ENCODE measurements at regions not wholly inside any gene's neighbourhood (a gene's known extent, or its start where the extent isn't known, plus 50 kb on each side); places are given as distances from the start of the nearest gene placed in this dataset.
"Not testable (repeated sequence)": the region's sequence is repeated elsewhere in the genome, so short reads cannot be mapped to it uniquely, and the experiment has no call there.

GRCh38 chr17:68161644-68162428 is 86.0 kb upstream of the AMZ2 start:
- H3K9ac ChIP-seq (ENCODE audit: low read length): no peak overlapping the region
- DNase-seq: peak; percentile 66
- peaks cover 7% of the 10 kb centered on the region for H3K4me1 ChIP-seq (ENCODE audit: insufficient read depth, low read length)
- H3K9me3 ChIP-seq (ENCODE audit: low read length): no peaks in the 10 kb centered on the region
- no peak overlapping the region for H3K4me3 ChIP-seq (ENCODE audit: low read length)
- ChIA-PET CTCF (no interaction called here), POLR2A (ENCODE audit: unreplicated experiment) (no interaction called here)
- H3K36me3 ChIP-seq (ENCODE audit: low read depth, low read length): no peaks in the 10 kb centered on the region
- H3K4me2 ChIP-seq (ENCODE audit: low read length): peak overlapping the region; percentile 7; the same call in 1 of the 2 replicates
- intact Hi-C loops (cut with micrococcal nuclease): no loop called here
- ATAC-seq: peak; percentile 71
- H3K27ac ChIP-seq (ENCODE audit: low read length): no peak overlapping the region
- TF ChIP-seq, protein P1, sequence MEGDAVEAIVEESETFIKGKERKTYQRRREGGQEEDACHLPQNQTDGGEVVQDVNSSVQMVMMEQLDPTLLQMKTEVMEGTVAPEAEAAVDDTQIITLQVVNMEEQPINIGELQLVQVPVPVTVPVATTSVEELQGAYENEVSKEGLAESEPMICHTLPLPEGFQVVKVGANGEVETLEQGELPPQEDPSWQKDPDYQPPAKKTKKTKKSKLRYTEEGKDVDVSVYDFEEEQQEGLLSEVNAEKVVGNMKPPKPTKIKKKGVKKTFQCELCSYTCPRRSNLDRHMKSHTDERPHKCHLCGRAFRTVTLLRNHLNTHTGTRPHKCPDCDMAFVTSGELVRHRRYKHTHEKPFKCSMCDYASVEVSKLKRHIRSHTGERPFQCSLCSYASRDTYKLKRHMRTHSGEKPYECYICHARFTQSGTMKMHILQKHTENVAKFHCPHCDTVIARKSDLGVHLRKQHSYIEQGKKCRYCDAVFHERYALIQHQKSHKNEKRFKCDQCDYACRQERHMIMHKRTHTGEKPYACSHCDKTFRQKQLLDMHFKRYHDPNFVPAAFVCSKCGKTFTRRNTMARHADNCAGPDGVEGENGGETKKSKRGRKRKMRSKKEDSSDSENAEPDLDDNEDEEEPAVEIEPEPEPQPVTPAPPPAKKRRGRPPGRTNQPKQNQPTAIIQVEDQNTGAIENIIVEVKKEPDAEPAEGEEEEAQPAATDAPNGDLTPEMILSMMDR (conservative IDR thresholded peaks at IDR 0.05; ENCODE audit: low read depth, low read length): no peak
- TF ChIP-seq EZH2 (IDR thresholded peaks at IDR 0.05; ENCODE audit: low read length, unreplicated experiment) (no peak), EZH2phosphoT487 (IDR thresholded peaks at IDR 0.05; ENCODE audit: borderline replicate concordance, low read length) (no peak)
- no peaks in the 10 kb centered on the region for H3K27me3 ChIP-seq (ENCODE audit: low read length)
- no peaks in the 10 kb centered on the region for H3F3A ChIP-seq (ENCODE audit: low read length, unreplicated experiment)
- no peaks in the 10 kb centered on the region for H3K79me2 ChIP-seq (ENCODE audit: low read length)
- H4K20me1 ChIP-seq (ENCODE audit: low read length): no peaks in the 10 kb centered on the region
- H3K9me2 ChIP-seq (replicated peaks; ENCODE audit: low read length): no peaks in the 10 kb centered on the region
- no TSS peak for BruUV-seq (replicated peaks)
- H2AFZ ChIP-seq (ENCODE audit: low read length): peak overlapping the region; percentile 41

DNA sequence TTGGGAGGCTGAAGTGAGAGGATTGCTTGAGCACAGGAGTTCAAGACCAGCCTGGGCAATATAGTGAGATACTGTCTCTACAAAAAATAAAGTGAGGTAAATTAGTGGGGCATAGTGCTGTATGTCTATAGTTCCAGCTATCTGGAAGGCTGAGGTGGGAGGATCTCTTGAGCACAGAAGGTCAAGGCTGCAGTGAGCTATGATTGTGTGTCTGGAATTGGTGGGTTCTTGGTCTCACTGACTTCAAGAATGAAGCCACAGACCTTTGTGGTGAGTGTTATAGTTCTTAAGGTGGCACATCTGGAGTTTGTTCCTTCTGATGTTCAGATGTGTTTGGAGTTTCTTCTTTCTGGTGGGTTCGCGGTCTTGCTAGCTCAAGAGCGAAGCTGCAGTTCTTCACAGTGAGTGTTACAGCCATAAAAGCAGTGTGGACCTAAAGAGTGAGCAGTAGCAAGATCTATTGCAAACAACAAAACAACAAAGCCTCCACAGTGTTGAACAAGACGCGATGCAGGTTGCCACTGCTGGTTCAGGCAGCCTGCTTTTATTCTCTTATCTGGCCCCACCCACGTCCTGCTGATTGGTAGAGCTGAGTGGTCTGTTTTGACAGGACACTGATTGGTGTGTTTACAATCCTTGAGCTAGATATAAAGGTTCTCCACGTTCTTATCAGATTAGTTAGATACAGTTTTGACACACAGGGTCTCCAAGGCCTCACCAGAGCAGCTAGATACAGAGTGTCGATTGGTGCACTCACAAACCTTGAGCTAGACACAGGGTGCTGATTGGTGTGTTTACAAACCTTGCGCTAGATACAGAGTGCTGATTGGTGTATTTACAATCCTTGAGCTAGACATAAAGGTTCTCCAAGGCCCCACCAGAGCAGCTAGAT is 79.3 kb upstream of the AMZ2 start:
- H4K20me1 ChIP-seq (ENCODE audit: low read length); H3K9ac ChIP-seq (ENCODE audit: low read length); BruUV-seq (replicated peaks); ATAC-seq; CTCF ChIA-PET; H3K27me3 ChIP-seq (ENCODE audit: low read length); intact Hi-C loops (cut with micrococcal nuclease); H3K9me2 ChIP-seq (replicated peaks; ENCODE audit: low read length); H3K4me2 ChIP-seq (ENCODE audit: low read length); H3K79me2 ChIP-seq (ENCODE audit: low read length); H3F3A ChIP-seq (ENCODE audit: low read length, unreplicated experiment); DNase-seq; H3K4me3 ChIP-seq (ENCODE audit: low read length); H3K4me1 ChIP-seq (ENCODE audit: insufficient read depth, low read length); H3K9me3 ChIP-seq (ENCODE audit: low read length); H3K36me3 ChIP-seq (ENCODE audit: low read depth, low read length); H2AFZ ChIP-seq (ENCODE audit: low read length); H3K27ac ChIP-seq (ENCODE audit: low read length): not testable (repeated sequence)
- POLR2A ChIA-PET (ENCODE audit: unreplicated experiment): interaction anchor here (0.6 kb wide), 1 partner anchor 112 kb away, joined by 3 read pairs; no protein-coding TSS in a partner anchor

- H3K4me3 ChIP-seq (ENCODE audit: low read length): not testable (repeated sequence)
Observed at GRCh38 chr17:68169165-68169821, 78.5 kb upstream of the AMZ2 start.

More at GRCh38 chr17:68169165-68169821, 78.5 kb upstream of the AMZ2 start:
- intact Hi-C loops (cut with micrococcal nuclease); DNase-seq; H3K4me1 ChIP-seq (ENCODE audit: insufficient read depth, low read length); H3F3A ChIP-seq (ENCODE audit: low read length, unreplicated experiment); H3K9ac ChIP-seq (ENCODE audit: low read length); BruUV-seq (replicated peaks); H3K79me2 ChIP-seq (ENCODE audit: low read length); H3K36me3 ChIP-seq (ENCODE audit: low read depth, low read length); H3K27me3 ChIP-seq (ENCODE audit: low read length); ATAC-seq; H3K9me3 ChIP-seq (ENCODE audit: low read length); H3K27ac ChIP-seq (ENCODE audit: low read length); H2AFZ ChIP-seq (ENCODE audit: low read length); CTCF ChIA-PET; H3K4me2 ChIP-seq (ENCODE audit: low read length); H3K9me2 ChIP-seq (replicated peaks; ENCODE audit: low read length); H4K20me1 ChIP-seq (ENCODE audit: low read length): not testable (repeated sequence)
- POLR2A ChIA-PET (ENCODE audit: unreplicated experiment): interaction anchor here (0.6 kb wide), 1 partner anchor 113 kb away, joined by 3 read pairs; no protein-coding TSS in a partner anchor
